HepG2 (cell line): ENCODE measurements at regions not wholly inside any gene's neighbourhood (a gene's known extent, or its start where the extent isn't known, plus 50 kb on each side); places are given as distances from the start of the nearest gene placed in this dataset.

Experiments used
- AKAP8 ChIP-seq: sonication (generic); formaldehyde crosslinking; IDR thresholded peaks from 2 replicates; pipeline ENCODE4 v1.5.1; 2020; ENCODE audit warnings: mild to moderate bottlenecking, missing genetic modification reagents
- ATAD3A ChIP-seq: sonication (generic); formaldehyde crosslinking; IDR thresholded peaks from 2 replicates; pipeline ENCODE4 v1.4.0; 2020; ENCODE audit warnings: missing genetic modification reagents
- CBFB ChIP-seq: sonication (generic); formaldehyde crosslinking; IDR thresholded peaks from 2 replicates; pipeline ENCODE4 v1.4.0; 2020; ENCODE audit warnings: missing genetic modification reagents
- CENPX ChIP-seq: sonication (generic); formaldehyde crosslinking; IDR thresholded peaks from 2 replicates; pipeline ENCODE4 v1.9.0; 2021; ENCODE audit warnings: mild to moderate bottlenecking, missing genetic modification reagents, moderate library complexity
- ELF3 ChIP-seq: IDR thresholded peaks from 2 replicates; pipeline ENCODE4 v1.6.1; 2016; ENCODE audit warnings: missing genetic modification reagents, missing compliant biosample characterization
- HCFC1 ChIP-seq: fragments of 150-350 bp; IDR thresholded peaks from 2 replicates; pipeline ENCODE4 v1.6.1; 2014; ENCODE audit warnings: low read depth, low read length
- HDAC6 ChIP-seq: fragments of 200-600 bp; sonication (generic); IDR thresholded peaks from 2 replicates; pipeline ENCODE4 v1.7.0; 2017; ENCODE audit warnings: mild to moderate bottlenecking, antibody characterized with exemption, low read length, low read depth
- NFYB ChIP-seq: sonication (generic); formaldehyde crosslinking; IDR thresholded peaks from 2 replicates; pipeline ENCODE4 v1.4.0; 2020; ENCODE audit warnings: missing genetic modification reagents
- NFYC ChIP-seq: IDR thresholded peaks from 2 replicates; pipeline ENCODE4 v1.6.1; 2016; ENCODE audit warnings: missing genetic modification reagents, missing compliant biosample characterization
- PATZ1 ChIP-seq: sonication (generic); formaldehyde crosslinking; IDR thresholded peaks from 2 replicates; pipeline ENCODE4 v1.4.0; 2020; ENCODE audit warnings: missing genetic modification reagents
- PRPF4 ChIP-seq: fragments of 200-400 bp; formaldehyde crosslinking; IDR thresholded peaks from 2 replicates; pipeline ENCODE4 v1.6.1; 2016; ENCODE audit warnings: low read length, low read depth; ENCODE audit not compliant: poor library complexity, severe bottlenecking
- SAFB2 ChIP-seq: sonication (generic); formaldehyde crosslinking; IDR thresholded peaks from 2 replicates; pipeline ENCODE4 v1.5.1; 2020; ENCODE audit warnings: missing genetic modification reagents, low read depth, mild to moderate bottlenecking, borderline replicate concordance
- SALL1 ChIP-seq: sonication (generic); formaldehyde crosslinking; IDR thresholded peaks from 2 replicates; pipeline ENCODE4 v1.8.0; 2022; ENCODE audit warnings: mild to moderate bottlenecking, missing genetic modification reagents
- SAP130 ChIP-seq: IDR thresholded peaks from 2 replicates; pipeline ENCODE4 v1.6.1; 2016; ENCODE audit warnings: low read depth
- SNAPC5 ChIP-seq: sonication (generic); formaldehyde crosslinking; IDR thresholded peaks from 2 replicates; pipeline ENCODE4 v1.8.1; 2023; ENCODE audit warnings: mild to moderate bottlenecking, missing genetic modification reagents, borderline replicate concordance
- SOX6 ChIP-seq, 2 experiments: fragments of 450-650 bp in 1 of 2; sonication (generic) in 1 of 2; formaldehyde crosslinking in 1 of 2; IDR thresholded peaks; 2 replicates each; pipeline versions ENCODE4 v1.4.0 to v1.6.1; 2017 to 2020; ENCODE audit warnings: antibody characterized with exemption in 1 of 2, mild to moderate bottlenecking in 1 of 2, missing genetic modification reagents in 1 of 2
- THAP11 ChIP-seq: IDR thresholded peaks from 2 replicates; pipeline ENCODE4 v1.6.1; 2016; ENCODE audit warnings: missing biosample characterization, missing genetic modification reagents
- WIZ ChIP-seq: sonication (generic); formaldehyde crosslinking; IDR thresholded peaks from 2 replicates; pipeline ENCODE4 v1.5.1; 2020; ENCODE audit warnings: mild to moderate bottlenecking, missing genetic modification reagents
- ZBTB42 ChIP-seq: sonication (generic); formaldehyde crosslinking; IDR thresholded peaks from 2 replicates; pipeline ENCODE4 v1.5.0; 2020; ENCODE audit warnings: mild to moderate bottlenecking, missing genetic modification reagents
- ZEB1 ChIP-seq: IDR thresholded peaks from 2 replicates; pipeline ENCODE4 v1.6.1; 2012; ENCODE audit warnings: mild to moderate bottlenecking, low read depth, inconsistent platforms; ENCODE audit not compliant: insufficient replicate concordance
- ZIK1 ChIP-seq: sonication (generic); formaldehyde crosslinking; IDR thresholded peaks from 2 replicates; pipeline ENCODE4 v1.5.0; 2020; ENCODE audit warnings: mild to moderate bottlenecking, low read depth, missing genetic modification reagents, borderline replicate concordance
- ZMYM3 ChIP-seq: sonication (generic); formaldehyde crosslinking; IDR thresholded peaks from 2 replicates; pipeline ENCODE4 v1.5.1; 2020; ENCODE audit warnings: mild to moderate bottlenecking, missing genetic modification reagents
- ZNF10 ChIP-seq: sonication (generic); formaldehyde crosslinking; IDR thresholded peaks from 2 replicates; pipeline ENCODE4 v1.4.0; 2020; ENCODE audit warnings: mild to moderate bottlenecking, low read depth, missing genetic modification reagents, borderline replicate concordance
- ZNF235 ChIP-seq: sonication (generic); formaldehyde crosslinking; IDR thresholded peaks from 2 replicates; pipeline ENCODE4 v1.8.1; 2023; ENCODE audit warnings: mild to moderate bottlenecking, missing genetic modification reagents, borderline replicate concordance
- ZNF567 ChIP-seq: sonication (generic); formaldehyde crosslinking; IDR thresholded peaks from 2 replicates; pipeline ENCODE4 v1.8.1; 2023; ENCODE audit warnings: mild to moderate bottlenecking, missing genetic modification reagents, borderline replicate concordance
- ZNF589 ChIP-seq: sonication (generic); formaldehyde crosslinking; conservative IDR thresholded peaks from 2 replicates; pipeline ENCODE4 v1.8.0; 2022; ENCODE audit warnings: mild to moderate bottlenecking, moderate library complexity, missing genetic modification reagents
- ZNF713 ChIP-seq: sonication (generic); formaldehyde crosslinking; IDR thresholded peaks from 2 replicates; pipeline ENCODE4 v1.4.0; 2020; ENCODE audit warnings: mild to moderate bottlenecking, missing genetic modification reagents
- ZSCAN21 ChIP-seq: sonication (generic); formaldehyde crosslinking; IDR thresholded peaks from 2 replicates; pipeline ENCODE4 v1.8.0; 2022; ENCODE audit warnings: mild to moderate bottlenecking, missing genetic modification reagents, moderate library complexity, borderline replicate concordance
- ZXDC ChIP-seq: sonication (generic); formaldehyde crosslinking; IDR thresholded peaks from 2 replicates; pipeline ENCODE4 v1.5.0; 2020; ENCODE audit warnings: mild to moderate bottlenecking, missing genetic modification reagents

GRCh38 chr2:9768388-9768787, 74.9 kb upstream of the TAF1B start (continued):
- peak; percentile 56; the same call in 1 of the 2 replicates for TF ChIP-seq PATZ1
- peak; percentile 43 for TF ChIP-seq ZMYM3
- peak; percentile 28; the same call in 1 of the 2 replicates for TF ChIP-seq ZSCAN21 (CRISPR knock-in tag)
- no peak for TF ChIP-seq ZNF713 (CRISPR knock-in tag)
- peak; percentile 37; the same call in 1 of the 2 replicates for TF ChIP-seq SAP130 (CRISPR knock-in tag)
- TF ChIP-seq ZXDC (CRISPR knock-in tag): no peak
- no peak for TF ChIP-seq ZBTB42
- TF ChIP-seq CBFB (CRISPR knock-in tag): no peak
- peak; percentile 16; the same call in 1 of the 2 replicates for TF ChIP-seq ELF3 (CRISPR knock-in tag)
- peak; percentile 54 for TF ChIP-seq SALL1 (CRISPR knock-in tag)
- TF ChIP-seq NFYB (CRISPR knock-in tag): no peak
- TF ChIP-seq SAFB2 (CRISPR knock-in tag): 0 out of 2 replicates have a peak, but pooled peaks have one; percentile 72
- no peak for TF ChIP-seq ZEB1
- 0 out of 2 replicates have a peak, but pooled peaks have one; percentile 49 for TF ChIP-seq ZNF589 (CRISPR knock-in tag)
- TF ChIP-seq PRPF4: no peak
- no peak for TF ChIP-seq ZNF567 (CRISPR knock-in tag)
- no peak for TF ChIP-seq HCFC1
- no peak for TF ChIP-seq NFYC
- TF ChIP-seq SOX6 (IDR thresholded peaks at IDR 0.05): no peak
- TF ChIP-seq SOX6 (CRISPR knock-in tag; IDR thresholded peaks at IDR 0.05): peak; percentile 41; the same call in 1 of the 2 replicates
- TF ChIP-seq HDAC6: no peak
- TF ChIP-seq WIZ (CRISPR knock-in tag): 0 out of 2 replicates have a peak, but pooled peaks have one; percentile 24
- no peak for TF ChIP-seq ZIK1 (CRISPR knock-in tag)
- TF ChIP-seq THAP11 (CRISPR knock-in tag): 0 out of 2 replicates have a peak, but pooled peaks have one; percentile 10
- no peak for TF ChIP-seq CENPX
- 0 out of 2 replicates have a peak, but pooled peaks have one; percentile 26 for TF ChIP-seq AKAP8 (CRISPR knock-in tag)
- TF ChIP-seq ZNF10 (CRISPR knock-in tag): no peak
- no peak for TF ChIP-seq ATAD3A (CRISPR knock-in tag)
- no peak; the same call in 1 of the 2 replicates for TF ChIP-seq ZNF235 (CRISPR knock-in tag)
- no peak for TF ChIP-seq SNAPC5 (CRISPR knock-in tag)
